ENCODE measurements at regions not wholly inside any gene's neighbourhood (a gene's known extent, or its start where the extent isn't known, plus 50 kb on each side); places are given as distances from the start of the nearest gene placed in this dataset.

- Histone ChIP-seq H3K9ac (ENCODE audit: low read depth in 1 of 2, low read length in 2 of 2) (no peak overlapping the region), H3K36me3 (ENCODE audit: control insufficient read depth in 4 of 4, insufficient read depth in 3 of 4, low read depth in 1 of 4, low read length in 3 of 4) (no peaks in the 10 kb centered on the region), H3K4me3 (ENCODE audit: low read depth in 1 of 3, low read length in 3 of 3) (no peak overlapping the region), H3K27me3 (ENCODE audit: control insufficient read depth in 4 of 4, insufficient read depth in 4 of 4, low read length in 3 of 4) (no peaks in the 10 kb centered on the region), H3K27ac (ENCODE audit: low read depth in 1 of 2, low read length in 2 of 2) (no peak overlapping the region), H3K9me3 (ENCODE audit: control insufficient read depth in 4 of 4, low read length in 3 of 4) (no peaks in the 10 kb centered on the region), H3K4me1 (ENCODE audit: control insufficient read depth in 4 of 4, insufficient read depth in 4 of 4, low read length in 3 of 4) (no peaks in the 10 kb centered on the region)
- TF ChIP-seq RXRA (IDR thresholded peaks at IDR 0.05) (no peak), JUND (IDR thresholded peaks at IDR 0.05) (no peak), YY1 (IDR thresholded peaks at IDR 0.05) (no peak), HNF4A (conservative IDR thresholded peaks at IDR 0.05) (no peak), RAD21 (IDR thresholded peaks at IDR 0.05) (no peak), ZBTB33 (IDR thresholded peaks at IDR 0.05) (no peak), CTCF (IDR thresholded peaks at IDR 0.05; ENCODE audit: low read depth, low read length, missing input control) (no peak), HNF4G (IDR thresholded peaks at IDR 0.05) (no peak), FOXA1 (IDR thresholded peaks at IDR 0.05) (no peak), FOXA2 (IDR thresholded peaks at IDR 0.05) (no peak), GABPA (IDR thresholded peaks at IDR 0.05 in 1 of 2, conservative IDR thresholded peaks at IDR 0.05 in 1 of 2) (no peak)
- no peak for DNase-seq (ENCODE audit: low spot score)
- WGBS, result 92% methylated on average over 6 of the region's 6 CpGs
Measured at GRCh38 chr1:201749059-201749690, 79.8 kb upstream of the IPO9 start.

- no peaks in the 10 kb centered on the region for H3K4me1 ChIP-seq (ENCODE audit: control insufficient read depth in 4 of 4, insufficient read depth in 4 of 4, low read length in 3 of 4)
Measured at GRCh38 chr1:201750120-201750519, 78.8 kb upstream of the IPO9 start.

More at GRCh38 chr1:201750120-201750519, 78.8 kb upstream of the IPO9 start:
- H3K27me3 ChIP-seq (ENCODE audit: control insufficient read depth in 4 of 4, insufficient read depth in 4 of 4, low read length in 3 of 4), result no peaks in the 10 kb centered on the region
- H3K4me3 ChIP-seq (ENCODE audit: low read depth in 1 of 3, low read length in 3 of 3), result no peak overlapping the region
- TF ChIP-seq REST (IDR thresholded peaks at IDR 0.05) (no peak), HNF4A (conservative IDR thresholded peaks at IDR 0.05) (no peak), MAX (IDR thresholded peaks at IDR 0.05) (no peak), FOXA1 (IDR thresholded peaks at IDR 0.05) (no peak), RAD21 (IDR thresholded peaks at IDR 0.05) (no peak), CTCF (IDR thresholded peaks at IDR 0.05; ENCODE audit: low read depth, low read length, missing input control) (no peak), FOXA2 (IDR thresholded peaks at IDR 0.05) (no peak), ATF3 (IDR thresholded peaks at IDR 0.05) (no peak), YY1 (IDR thresholded peaks at IDR 0.05) (no peak), NR2F2 (IDR thresholded peaks at IDR 0.05) (no peak), EGR1 (IDR thresholded peaks at IDR 0.05; ENCODE audit: low read depth in 2 of 2) (no peak), JUND (IDR thresholded peaks at IDR 0.05) (no peak), TAF1 (conservative IDR thresholded peaks at IDR 0.05) (no peak), RXRA (IDR thresholded peaks at IDR 0.05) (no peak), HNF4G (IDR thresholded peaks at IDR 0.05) (no peak), GABPA (IDR thresholded peaks at IDR 0.05 in 1 of 2, conservative IDR thresholded peaks at IDR 0.05 in 1 of 2) (no peak), SP1 (IDR thresholded peaks at IDR 0.05) (no peak), ZBTB33 (IDR thresholded peaks at IDR 0.05) (no peak)
- no peak for DNase-seq (ENCODE audit: low spot score)
- H3K9me3 ChIP-seq (ENCODE audit: control insufficient read depth in 4 of 4, low read length in 3 of 4), result no peaks in the 10 kb centered on the region
- no peak overlapping the region for H3K27ac ChIP-seq (ENCODE audit: low read depth in 1 of 2, low read length in 2 of 2)
- no peak overlapping the region for H3K9ac ChIP-seq (ENCODE audit: low read depth in 1 of 2, low read length in 2 of 2)
- 44% methylated on average over 3 of the region's 3 CpGs for WGBS
- no peaks in the 10 kb centered on the region for H3K36me3 ChIP-seq (ENCODE audit: control insufficient read depth in 4 of 4, insufficient read depth in 3 of 4, low read depth in 1 of 4, low read length in 3 of 4)

All from liver (tissue), 8 donors.